ENCODE measurements at regions not wholly inside any gene's neighbourhood (a gene's known extent, or its start where the extent isn't known, plus 50 kb on each side); places are given as distances from the start of the nearest gene placed in this dataset.

GRCh38 chr10:53716156-53716555, 943.6 kb upstream of the MBL2 start:
- H2BK15ac ChIP-seq (ENCODE audit: low read depth, low read length): no peak overlapping the region
- H2AFZ ChIP-seq (ENCODE audit: low read length): no peak overlapping the region
- Mint-ChIP-seq H3K27me3 (ENCODE audit: low read depth) (no peaks in the 10 kb centered on the region), H3K4me1 (no peaks in the 10 kb centered on the region), H3K4me3 (no peak overlapping the region), H3K27ac (peak overlapping the region in 1 of 3 experiments; percentile 73; a peak in 2 of 7 replicates), H3K36me3 (ENCODE audit: insufficient read depth in 1 of 3, low read depth in 3 of 3) (no peaks in the 10 kb centered on the region; a peak in 1 of 7 replicates), H3K9me3 (no peaks in the 10 kb centered on the region)
- no peaks in the 10 kb centered on the region for H3K9me3 ChIP-seq (ENCODE audit: control insufficient read depth, low read depth, low read length)
- H3K27me3 ChIP-seq (ENCODE audit: insufficient read depth, low read length): no peaks in the 10 kb centered on the region
- H3K9ac ChIP-seq (ENCODE audit: extremely low read depth, insufficient read length, low read length): no peak overlapping the region
- no peaks in the 10 kb centered on the region for H4K20me1 ChIP-seq (ENCODE audit: control insufficient read depth, insufficient read depth, insufficient read length)
- H3T11ph ChIP-seq (ENCODE audit: low read length): no peak overlapping the region
- H2BK20ac ChIP-seq (ENCODE audit: low read depth, low read length, poor library complexity, severe bottlenecking): no peak overlapping the region
- H3K27ac ChIP-seq (ENCODE audit: insufficient read length, low read depth, low read length): no peak overlapping the region
- no peak overlapping the region for H3K23ac ChIP-seq (ENCODE audit: insufficient read length, low read depth, low read length)
- no CpG with 5 or more reads among the region's 3 CpGs for WGBS (ENCODE audit: extremely low coverage, insufficient read length, low lambda C conversion rate)
- no peak overlapping the region for H4K91ac ChIP-seq (ENCODE audit: insufficient read length, low read depth, low read length)
- no peak overlapping the region for H3K18ac ChIP-seq (ENCODE audit: insufficient read length, low read depth, low read length)
- no peak overlapping the region for H2AK5ac ChIP-seq (ENCODE audit: insufficient read length, low read length)
- no peak overlapping the region for H4K8ac ChIP-seq (replicated peaks; ENCODE audit: insufficient read length, low read depth, low read length)
- H3K14ac ChIP-seq (ENCODE audit: insufficient read depth, low read length): no peak overlapping the region
- H2BK120ac ChIP-seq (ENCODE audit: low read depth, low read length, poor library complexity, severe bottlenecking): no peak overlapping the region
- no peak overlapping the region for H2BK12ac ChIP-seq (ENCODE audit: insufficient read length, low read depth, low read length)
- no peak for TF ChIP-seq CTCF (conservative IDR thresholded peaks at IDR 0.05)
- no peak overlapping the region for H4K5ac ChIP-seq (ENCODE audit: insufficient read length, low read depth, low read length)
- H3K56ac ChIP-seq (ENCODE audit: insufficient read length, low read depth, low read length): no peak overlapping the region
- H3K4ac ChIP-seq (ENCODE audit: low read depth, low read length): no peak overlapping the region
- no peaks in the 10 kb centered on the region for H3K79me1 ChIP-seq (ENCODE audit: insufficient read depth, low read depth, low read length, poor library complexity, severe bottlenecking)
- no peak overlapping the region for H2BK5ac ChIP-seq (ENCODE audit: insufficient read length, low read length)
- no peak overlapping the region for H3K4me2 ChIP-seq (ENCODE audit: insufficient read depth, insufficient read length, low read length)
- no peaks in the 10 kb centered on the region for H3K4me1 ChIP-seq (ENCODE audit: insufficient read depth, low read length)
- H3K23me2 ChIP-seq (ENCODE audit: insufficient read length, low read depth, low read length, poor library complexity, severe bottlenecking): no peaks in the 10 kb centered on the region
- DNase-seq: no peak
- no peaks in the 10 kb centered on the region for H3K79me2 ChIP-seq (ENCODE audit: insufficient read depth, low read length)
